GM12892 (cell line): ENCODE measurements at regions not wholly inside any gene's neighbourhood (a gene's known extent, or its start where the extent isn't known, plus 50 kb on each side); places are given as distances from the start of the nearest gene placed in this dataset.

Experiments
- POLR2A ChIP-seq: IDR thresholded peaks from 2 replicates; pipeline ENCODE4 v1.6.1; 2011; ENCODE audit warnings: low read depth, low read length, control low read depth
- POLR2AphosphoS5 ChIP-seq: IDR thresholded peaks from 2 replicates; pipeline ENCODE4 v1.6.1; 2011; ENCODE audit warnings: low read depth, low read length, control low read depth

GRCh38 chr7:114765331-114766040 is 156.4 kb upstream of the MDFIC start:
- TF ChIP-seq POLR2A: no peak
- no peak for TF ChIP-seq POLR2AphosphoS5
